Esophagus muscularis mucosa (tissue), 4 donors: ENCODE measurements at regions not wholly inside any gene's neighbourhood (a gene's known extent, or its start where the extent isn't known, plus 50 kb on each side); places are given as distances from the start of the nearest gene placed in this dataset.

ENCODE experiments used
- DNase-seq: peaks from one replicate; pipeline ENCODE4 v3.0.0-alpha.2; 2017; ENCODE audit errors: extremely low spot score
- H3K27ac ChIP-seq, 4 donors: fragments of 200-600 bp; sonication (generic); replicated peaks in 1 of 4; 1 replicate in 3 of 4; 2 replicates in 1 of 4; pipeline ENCODE4 v1.5.1; 2016 to 2019; ENCODE audit warnings: mild to moderate bottlenecking in 1 of 4
- H3K27me3 ChIP-seq, 4 donors: fragments of 200-600 bp; sonication (generic); one replicate each; pipeline versions ENCODE4 v1.5.1 to v1.6.0; 2016 to 2019
- H3K36me3 ChIP-seq, 4 donors: fragments of 200-600 bp; sonication (generic); one replicate each; pipeline ENCODE4 v1.5.1; 2016 to 2019
- H3K4me1 ChIP-seq, 4 donors: fragments of 200-600 bp; sonication (generic); one replicate each; pipeline ENCODE4 v1.5.1; 2016 to 2019
- H3K4me3 ChIP-seq, 4 donors: fragments of 200-600 bp; sonication (generic); 1 replicate in 2 of 4; 2 replicates in 2 of 4; pipeline ENCODE4 v1.5.1; 2016 to 2019; ENCODE audit warnings: mild to moderate bottlenecking in 4 of 4, moderate library complexity in 1 of 4
- H3K9me3 ChIP-seq, 4 donors: fragments of 200-600 bp; sonication (generic); 1 replicate in 3 of 4; 2 replicates in 1 of 4; pipeline ENCODE4 v1.5.1; 2016 to 2019
- EP300 ChIP-seq: sonication (generic); formaldehyde crosslinking; IDR thresholded peaks from one replicate; pipeline ENCODE4 v1.6.1; 2017; ENCODE audit warnings: antibody characterized with exemption
- POLR2A ChIP-seq: fragments of 450-650 bp; IDR thresholded peaks from one replicate; pipeline ENCODE4 v1.6.1; 2017; ENCODE audit warnings: antibody characterized with exemption, moderate library complexity, mild to moderate bottlenecking, low read depth
- POLR2AphosphoS5 ChIP-seq, 2 donors: sonication (generic); formaldehyde crosslinking; IDR thresholded peaks; one replicate each; pipeline ENCODE4 v1.6.1; 2017; ENCODE audit warnings: antibody characterized with exemption in 2 of 2
- WGBS: methylation state at CpG from one replicate; pipeline ENCODE4 v1.1.5; 2018; 5-methylcytosine and 5-hydroxymethylcytosine counted together
- intact Hi-C: fragments of 100-400 bp; cut with DNase I; formaldehyde crosslinking; loops from one replicate; pipeline ENCODE4 v1.15.1; 2023
- TF ChIP-seq, protein P1 (sequence below), 3 experiments: fragments of 200-600 bp in 2 of 3; fragments of 450-650 bp in 1 of 3; sonication (generic) in 2 of 3; IDR thresholded peaks; one replicate each; pipeline ENCODE4 v1.5.1; 2017 to 2019; ENCODE audit warnings: antibody characterized with exemption in 3 of 3, mild to moderate bottlenecking in 2 of 3, moderate library complexity in 1 of 3

GRCh38 chr14:81890020-81890419, 356.4 kb upstream of the SEL1L start:
- 54% methylated on average over 1 of the region's 1 CpG for WGBS
- no peaks in the 10 kb centered on the region for H3K9me3 ChIP-seq
- no peaks in the 10 kb centered on the region for H3K4me1 ChIP-seq
- TF ChIP-seq POLR2AphosphoS5 (IDR thresholded peaks at IDR 0.05) (no peak), POLR2A (no peak), EP300 (no peak)
- TF ChIP-seq, protein P1, sequence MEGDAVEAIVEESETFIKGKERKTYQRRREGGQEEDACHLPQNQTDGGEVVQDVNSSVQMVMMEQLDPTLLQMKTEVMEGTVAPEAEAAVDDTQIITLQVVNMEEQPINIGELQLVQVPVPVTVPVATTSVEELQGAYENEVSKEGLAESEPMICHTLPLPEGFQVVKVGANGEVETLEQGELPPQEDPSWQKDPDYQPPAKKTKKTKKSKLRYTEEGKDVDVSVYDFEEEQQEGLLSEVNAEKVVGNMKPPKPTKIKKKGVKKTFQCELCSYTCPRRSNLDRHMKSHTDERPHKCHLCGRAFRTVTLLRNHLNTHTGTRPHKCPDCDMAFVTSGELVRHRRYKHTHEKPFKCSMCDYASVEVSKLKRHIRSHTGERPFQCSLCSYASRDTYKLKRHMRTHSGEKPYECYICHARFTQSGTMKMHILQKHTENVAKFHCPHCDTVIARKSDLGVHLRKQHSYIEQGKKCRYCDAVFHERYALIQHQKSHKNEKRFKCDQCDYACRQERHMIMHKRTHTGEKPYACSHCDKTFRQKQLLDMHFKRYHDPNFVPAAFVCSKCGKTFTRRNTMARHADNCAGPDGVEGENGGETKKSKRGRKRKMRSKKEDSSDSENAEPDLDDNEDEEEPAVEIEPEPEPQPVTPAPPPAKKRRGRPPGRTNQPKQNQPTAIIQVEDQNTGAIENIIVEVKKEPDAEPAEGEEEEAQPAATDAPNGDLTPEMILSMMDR (IDR thresholded peaks at IDR 0.05): no peak
- H3K4me3 ChIP-seq: no peak overlapping the region
- H3K36me3 ChIP-seq: no peaks in the 10 kb centered on the region
- no peak overlapping the region for H3K27ac ChIP-seq
- intact Hi-C loops: no loop called here
- no peaks in the 10 kb centered on the region for H3K27me3 ChIP-seq
- no peak for DNase-seq

GRCh38 chr14:81903477-81903876, 369.8 kb upstream of the SEL1L start:
- Histone ChIP-seq H3K4me3 (no peak overlapping the region), H3K9me3 (peaks cover 0 to 27% (median 17%) of the 10 kb centered on the region in 4 donors), H3K4me1 (no peaks in the 10 kb centered on the region), H3K27me3 (no peaks in the 10 kb centered on the region), H3K36me3 (no peaks in the 10 kb centered on the region), H3K27ac (no peak overlapping the region)
- TF ChIP-seq POLR2A: no peak
- no peak for TF ChIP-seq POLR2AphosphoS5 (IDR thresholded peaks at IDR 0.05)
- TF ChIP-seq, protein P1 (IDR thresholded peaks at IDR 0.05): no peak
- no peak for TF ChIP-seq EP300
- intact Hi-C loops: no loop called here
- DNase-seq: no peak
- WGBS: 71% methylated on average over 5 of the region's 5 CpGs

GRCh38 chr14:81927070-81927469, 393.4 kb upstream of the SEL1L start:
- no peak for DNase-seq
- no peaks in the 10 kb centered on the region for H3K36me3 ChIP-seq
- H3K4me1 ChIP-seq: no peaks in the 10 kb centered on the region
- no peaks in the 10 kb centered on the region for H3K27me3 ChIP-seq
- intact Hi-C loops: no loop called here
- no peak for TF ChIP-seq POLR2AphosphoS5 (IDR thresholded peaks at IDR 0.05)
- TF ChIP-seq EP300: no peak
- TF ChIP-seq, protein P1 (IDR thresholded peaks at IDR 0.05): peak in 1 of 3 experiments; percentile 8
- TF ChIP-seq POLR2A: no peak
- 7% methylated on average over 1 of the region's 1 CpG for WGBS
- no peak overlapping the region for H3K27ac ChIP-seq
- H3K4me3 ChIP-seq: no peak overlapping the region
- no peaks in the 10 kb centered on the region for H3K9me3 ChIP-seq

DNA sequence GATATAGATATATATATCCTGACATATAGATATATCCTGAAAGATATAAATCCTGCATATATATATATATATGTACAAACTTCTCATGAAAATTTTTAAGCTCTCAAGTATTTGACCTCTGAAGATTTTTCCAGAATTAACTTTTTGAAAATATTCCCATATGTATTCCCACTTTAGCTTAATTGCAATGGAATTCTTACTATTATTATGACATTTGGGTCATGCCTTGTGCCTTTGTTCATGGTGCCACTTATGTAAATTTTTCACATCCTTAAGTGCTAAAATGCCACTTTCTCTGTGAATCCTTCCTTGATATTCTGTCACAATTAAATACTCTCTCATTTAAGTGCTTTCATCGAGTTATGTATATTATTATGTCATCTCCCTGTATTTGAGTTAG, 398.2 kb upstream of the SEL1L start:
- H3K27me3 ChIP-seq: no peaks in the 10 kb centered on the region
- TF ChIP-seq POLR2A: no peak
- no peak for TF ChIP-seq POLR2AphosphoS5 (IDR thresholded peaks at IDR 0.05)
- TF ChIP-seq EP300: no peak
- TF ChIP-seq, protein P1 (IDR thresholded peaks at IDR 0.05): no peak
- 62% methylated on average over 1 of the region's 1 CpG for WGBS
- no peaks in the 10 kb centered on the region for H3K4me1 ChIP-seq
- intact Hi-C loops: no loop called here
- H3K27ac ChIP-seq: no peak overlapping the region
- H3K4me3 ChIP-seq: no peak overlapping the region
- DNase-seq: no peak
- no peaks in the 10 kb centered on the region for H3K36me3 ChIP-seq
- no peaks in the 10 kb centered on the region for H3K9me3 ChIP-seq

DNA sequence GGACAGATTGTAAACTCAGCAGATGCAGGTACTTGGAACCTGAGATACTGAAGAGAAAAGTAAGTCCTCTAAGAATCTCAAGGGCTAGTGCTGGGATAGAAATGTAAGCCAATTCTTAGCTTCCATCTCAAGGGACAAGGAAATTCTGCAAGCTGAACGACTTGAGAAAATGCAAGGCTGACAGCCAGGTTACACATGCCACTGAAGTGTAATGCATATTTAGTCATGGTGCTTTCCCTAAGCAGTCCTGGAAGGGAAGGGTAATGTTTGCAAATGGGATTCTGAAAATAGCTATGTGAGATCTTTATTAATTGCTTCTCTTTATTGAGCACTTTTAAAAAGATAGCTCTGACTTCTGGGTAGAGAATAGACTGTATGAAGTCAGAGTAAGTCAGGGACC, 402.7 kb upstream of the SEL1L start:
- intact Hi-C loops: no loop called here
- no peaks in the 10 kb centered on the region for H3K4me1 ChIP-seq
- 42% methylated on average over 1 of the region's 1 CpG for WGBS

More for the DNA sequence above, 402.7 kb upstream of the SEL1L start:
- H3K27me3 ChIP-seq: no peaks in the 10 kb centered on the region
- no peaks in the 10 kb centered on the region for H3K36me3 ChIP-seq
- H3K27ac ChIP-seq: no peak overlapping the region
- TF ChIP-seq POLR2A (no peak), POLR2AphosphoS5 (IDR thresholded peaks at IDR 0.05) (no peak), EP300 (no peak)
- TF ChIP-seq, protein P1 (IDR thresholded peaks at IDR 0.05): no peak
- DNase-seq: no peak
- H3K4me3 ChIP-seq: no peak overlapping the region
- H3K9me3 ChIP-seq: no peaks in the 10 kb centered on the region
